Activated CD4-positive, alpha-beta T cell treated with anti-CD3 and anti-CD28 coated beads, Interleukin-2, amount 10 ng/mL, durations not matched to agents 24 days and 14 days (primary cell): ENCODE measurements at regions not wholly inside any gene's neighbourhood (a gene's known extent, or its start where the extent isn't known, plus 50 kb on each side); places are given as distances from the start of the nearest gene placed in this dataset.
"Not testable (repeated sequence)": the region's sequence is repeated elsewhere in the genome, so short reads cannot be mapped to it uniquely, and the experiment has no call there.

ENCODE experiments used
- DNase-seq: peaks from one replicate; pipeline ENCODE4 v3.0.0; 2022
- H3K27ac Mint-ChIP-seq: one replicate; pipeline ENCODE4 v1.8.0; 2022; ENCODE audit warnings: mild to moderate bottlenecking, mixed read lengths
- H3K27me3 Mint-ChIP-seq: one replicate; pipeline ENCODE4 v1.8.0; 2022; ENCODE audit warnings: mixed read lengths
- H3K36me3 Mint-ChIP-seq: one replicate; pipeline ENCODE4 v1.8.0; 2022; ENCODE audit warnings: low read depth, mild to moderate bottlenecking, mixed read lengths
- H3K4me1 Mint-ChIP-seq: one replicate; pipeline ENCODE4 v1.8.0; 2021; ENCODE audit warnings: mixed read lengths
- H3K4me3 Mint-ChIP-seq: one replicate; pipeline ENCODE4 v1.8.0; 2022; ENCODE audit warnings: mild to moderate bottlenecking, moderate library complexity, mixed read lengths
- H3K9me3 Mint-ChIP-seq: one replicate; pipeline ENCODE4 v1.8.0; 2021; ENCODE audit warnings: mixed read lengths
- intact Hi-C: fragments of 100-400 bp; cut with micrococcal nuclease; formaldehyde crosslinking; loops from one replicate; pipeline ENCODE4 v1.15.1; 2023

- H3K27ac Mint-ChIP-seq: no peak overlapping the region
- H3K27me3 Mint-ChIP-seq: no peaks in the 10 kb centered on the region
- DNase-seq: no peak
- intact Hi-C loops: no loop called here
- no peak overlapping the region for H3K4me3 Mint-ChIP-seq
- H3K36me3 Mint-ChIP-seq: no peaks in the 10 kb centered on the region
- peaks cover 9% of the 10 kb centered on the region for H3K9me3 Mint-ChIP-seq
- H3K4me1 Mint-ChIP-seq: no peaks in the 10 kb centered on the region
Observed at GRCh38 chr3:79953591-79954101, 185.8 kb upstream of the ROBO1 start.

GRCh38 chr3:79951426-79951825, 183.6 kb upstream of the ROBO1 start:
- H3K27ac Mint-ChIP-seq, DNase-seq, H3K4me1 Mint-ChIP-seq, intact Hi-C loops, H3K36me3 Mint-ChIP-seq, H3K27me3 Mint-ChIP-seq, H3K4me3 Mint-ChIP-seq, H3K9me3 Mint-ChIP-seq: not testable (repeated sequence)

DNA sequence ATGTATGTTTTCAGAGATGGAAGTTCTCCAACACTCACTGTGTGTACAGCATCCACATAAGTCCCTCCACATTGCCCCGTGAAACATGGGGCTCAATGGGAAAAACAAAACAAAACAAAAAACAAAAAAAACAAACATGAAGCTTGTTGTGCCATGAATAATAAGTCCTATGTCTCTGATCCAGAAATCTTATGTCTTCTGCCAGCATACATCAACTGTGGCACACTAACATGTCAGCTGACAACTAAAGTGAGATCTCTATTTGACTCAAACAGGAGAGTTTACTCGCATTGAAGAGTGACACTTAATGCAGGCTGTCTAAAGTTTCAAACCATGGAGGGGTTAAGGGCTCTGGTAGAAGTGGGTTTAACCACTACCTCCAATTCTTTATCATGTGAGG, 180.2 kb upstream of the ROBO1 start:
- intact Hi-C loops: no loop called here
- Mint-ChIP-seq H3K36me3 (no peaks in the 10 kb centered on the region), H3K4me3 (no peak overlapping the region), H3K27ac (no peak overlapping the region), H3K9me3 (peaks cover 3% of the 10 kb centered on the region), H3K4me1 (no peaks in the 10 kb centered on the region), H3K27me3 (no peaks in the 10 kb centered on the region)
- DNase-seq: no peak

DNA sequence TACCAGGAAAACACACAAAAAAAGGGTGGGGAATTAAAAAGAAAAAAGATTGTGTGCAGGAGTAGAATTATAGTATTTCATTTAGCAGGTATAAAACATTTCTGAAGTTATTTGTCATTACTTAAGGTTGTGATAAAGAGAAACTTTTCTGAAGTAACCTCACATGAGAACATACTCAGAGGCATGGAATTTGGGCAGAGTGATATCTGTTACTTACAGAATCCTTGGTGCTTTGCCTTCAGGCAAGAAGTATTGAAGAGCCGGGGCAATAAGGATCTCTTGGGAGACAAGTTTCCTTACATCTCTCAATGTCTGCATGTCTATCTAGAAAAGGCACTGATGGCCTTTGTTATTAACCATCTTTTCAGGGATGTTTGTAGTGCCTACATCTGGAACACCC, 179.7 kb upstream of the ROBO1 start:
- intact Hi-C loops: no loop called here
- Mint-ChIP-seq H3K27me3 (no peaks in the 10 kb centered on the region), H3K4me3 (no peak overlapping the region), H3K27ac (no peak overlapping the region), H3K9me3 (peaks cover 3% of the 10 kb centered on the region), H3K36me3 (no peaks in the 10 kb centered on the region), H3K4me1 (no peaks in the 10 kb centered on the region)
- no peak for DNase-seq

DNA sequence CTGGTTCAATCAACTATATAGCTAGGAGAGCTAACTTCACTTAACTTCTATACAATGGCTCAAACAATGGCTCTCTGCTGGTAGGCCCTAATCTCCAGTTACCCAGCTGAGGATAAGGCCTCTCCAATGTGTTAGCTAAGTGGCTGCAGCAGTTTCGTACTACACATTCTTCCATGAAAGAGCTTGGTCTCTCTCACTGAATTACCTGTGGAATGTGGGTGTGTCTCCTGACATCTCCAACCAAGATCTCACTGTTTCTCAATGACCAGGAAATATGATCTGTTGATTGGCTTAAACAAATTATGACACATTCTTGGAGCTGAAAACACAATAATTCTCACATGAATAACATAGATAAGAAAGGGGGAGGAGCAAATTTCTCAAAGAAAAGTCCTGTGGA, 169.8 kb upstream of the ROBO1 start:
- Mint-ChIP-seq H3K27me3 (no peaks in the 10 kb centered on the region), H3K27ac (no peak overlapping the region), H3K9me3 (no peaks in the 10 kb centered on the region), H3K4me3 (no peak overlapping the region), H3K4me1 (no peaks in the 10 kb centered on the region), H3K36me3 (no peaks in the 10 kb centered on the region)
- intact Hi-C loops: no loop called here
- DNase-seq: no peak

DNA sequence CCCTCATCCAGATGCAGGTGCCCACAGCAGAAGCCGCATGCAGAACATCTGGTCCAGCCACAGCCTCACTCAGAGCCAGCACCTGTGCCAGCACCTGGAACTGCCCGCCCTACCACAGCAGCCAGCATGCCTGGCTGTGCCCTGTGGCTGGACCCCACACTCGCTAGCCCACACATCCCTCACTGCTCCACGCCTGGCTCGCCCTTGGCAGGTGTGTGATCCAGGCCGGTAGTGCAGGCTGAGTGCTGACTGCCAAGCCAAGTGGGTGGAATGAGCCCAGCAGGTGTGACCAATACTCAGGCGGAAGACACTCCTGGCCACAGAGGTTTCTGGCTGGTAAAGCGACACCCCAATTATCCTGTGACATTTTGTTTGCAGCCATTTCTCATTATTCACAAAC, 162.4 kb upstream of the ROBO1 start:
- H3K27me3 Mint-ChIP-seq: no peaks in the 10 kb centered on the region
- no peaks in the 10 kb centered on the region for H3K36me3 Mint-ChIP-seq
- intact Hi-C loops: no loop called here
- no peak for DNase-seq
- no peak overlapping the region for H3K4me3 Mint-ChIP-seq
- H3K27ac Mint-ChIP-seq: no peak overlapping the region
- no peaks in the 10 kb centered on the region for H3K4me1 Mint-ChIP-seq
- H3K9me3 Mint-ChIP-seq: no peaks in the 10 kb centered on the region

GRCh38 chr3:79928687-79929408, 161.1 kb upstream of the ROBO1 start:
- Mint-ChIP-seq H3K9me3 (no peaks in the 10 kb centered on the region), H3K27me3 (no peaks in the 10 kb centered on the region), H3K4me1 (no peaks in the 10 kb centered on the region), H3K36me3 (no peaks in the 10 kb centered on the region), H3K4me3 (no peak overlapping the region), H3K27ac (no peak overlapping the region)
- DNase-seq: no peak
- intact Hi-C loops: no loop called here

DNA sequence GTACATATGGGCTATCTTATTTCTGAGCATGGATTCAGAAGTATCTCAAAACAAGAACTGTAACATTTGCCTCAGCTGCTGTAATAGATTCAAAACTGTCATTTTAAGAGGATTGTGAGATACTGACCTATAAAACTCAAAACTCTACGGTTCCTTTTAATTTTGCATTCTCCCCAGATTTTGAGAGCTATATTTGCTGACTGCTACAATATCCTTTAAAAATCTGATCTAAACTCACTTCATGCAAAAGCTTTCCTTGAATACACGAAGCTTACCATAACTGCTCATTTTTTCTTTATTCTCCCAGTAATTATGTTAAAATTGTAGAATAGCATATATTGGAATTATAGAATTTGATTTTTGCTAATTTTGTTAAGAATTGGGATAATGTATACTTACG, 158.7 kb upstream of the ROBO1 start:
- Mint-ChIP-seq H3K4me1 (no peaks in the 10 kb centered on the region), H3K36me3 (no peaks in the 10 kb centered on the region), H3K9me3 (no peaks in the 10 kb centered on the region), H3K27me3 (no peaks in the 10 kb centered on the region), H3K27ac (no peak overlapping the region), H3K4me3 (no peak overlapping the region)
- intact Hi-C loops: no loop called here
- DNase-seq: no peak

DNA sequence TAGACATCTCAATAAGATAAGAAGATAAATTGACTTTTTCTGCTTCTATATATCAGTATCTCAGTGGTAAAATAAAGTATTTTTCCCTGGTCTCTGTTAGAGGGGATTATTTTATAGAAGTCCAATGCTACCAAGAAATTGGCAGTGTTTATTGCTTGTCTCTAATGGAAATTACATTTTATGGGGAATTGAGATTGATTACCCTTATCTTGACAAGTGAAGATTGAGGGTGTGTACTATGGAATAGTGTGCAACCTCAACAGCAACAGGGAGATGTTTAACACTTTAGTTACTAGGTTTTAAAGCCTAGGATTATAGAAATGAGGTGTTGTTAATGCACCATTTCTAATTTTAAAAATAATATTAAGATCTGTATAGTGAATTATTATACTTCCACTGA, 154.8 kb upstream of the ROBO1 start:
- H3K36me3 Mint-ChIP-seq: no peaks in the 10 kb centered on the region
- no peak overlapping the region for H3K27ac Mint-ChIP-seq
- no peaks in the 10 kb centered on the region for H3K4me1 Mint-ChIP-seq
- H3K9me3 Mint-ChIP-seq: no peaks in the 10 kb centered on the region
- no peak for DNase-seq
- no peak overlapping the region for H3K4me3 Mint-ChIP-seq
- no peaks in the 10 kb centered on the region for H3K27me3 Mint-ChIP-seq
- intact Hi-C loops: no loop called here

DNA sequence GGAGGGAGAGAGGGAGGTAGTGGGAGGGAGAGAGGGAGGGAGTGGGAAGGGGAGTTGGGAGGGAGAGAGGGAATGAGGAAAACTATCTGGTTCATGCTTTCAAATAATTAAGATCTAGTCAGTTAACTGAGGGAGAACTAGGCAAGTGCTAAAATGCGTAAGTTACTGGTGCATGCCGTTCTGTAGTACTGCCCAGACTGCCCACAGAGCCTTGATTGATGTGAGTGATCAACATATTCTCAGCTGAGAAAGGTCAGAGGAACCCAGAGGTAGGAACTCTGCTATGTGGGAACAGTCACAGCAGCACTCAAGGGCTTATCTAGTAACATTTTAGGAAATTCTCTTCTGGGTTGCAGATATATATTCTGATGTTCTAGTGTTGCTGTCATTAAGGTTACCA, 149.8 kb upstream of the ROBO1 start:
- no peak for DNase-seq
- Mint-ChIP-seq H3K36me3 (no peaks in the 10 kb centered on the region), H3K4me1 (no peaks in the 10 kb centered on the region), H3K4me3 (no peak overlapping the region), H3K9me3 (peaks cover 4% of the 10 kb centered on the region), H3K27me3 (no peaks in the 10 kb centered on the region), H3K27ac (no peak overlapping the region)
- intact Hi-C loops: no loop called here

DNA sequence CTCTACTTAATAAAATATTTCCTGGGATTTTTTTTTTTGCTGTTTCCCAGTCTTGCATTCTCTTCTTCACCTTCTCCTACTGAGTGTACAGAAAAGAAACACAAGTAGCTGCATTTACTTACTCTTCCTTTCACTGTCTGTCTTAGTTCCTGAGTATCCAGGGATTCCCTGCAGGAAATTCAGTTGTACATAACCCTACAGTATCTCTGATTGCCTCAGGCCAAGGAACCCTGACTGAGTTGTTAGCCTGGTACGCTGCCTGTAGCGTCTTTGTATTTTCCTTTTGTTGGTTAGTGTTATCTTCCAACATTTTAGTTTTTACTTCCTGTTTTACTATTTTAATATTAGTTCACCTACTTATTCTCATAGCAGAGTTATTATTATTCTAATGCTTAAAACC, 142.5 kb upstream of the ROBO1 start:
- DNase-seq: no peak
- intact Hi-C loops: no loop called here

GRCh38 chr3:79906106-79906505, 138.3 kb upstream of the ROBO1 start:
- Mint-ChIP-seq H3K4me1 (no peaks in the 10 kb centered on the region), H3K27me3 (no peaks in the 10 kb centered on the region), H3K9me3 (peaks cover 3% of the 10 kb centered on the region), H3K4me3 (no peak overlapping the region), H3K36me3 (no peaks in the 10 kb centered on the region), H3K27ac (no peak overlapping the region)
- intact Hi-C loops: no loop called here
- no peak for DNase-seq

More for the DNA sequence above, 142.5 kb upstream of the ROBO1 start:
- Mint-ChIP-seq H3K9me3 (peaks cover under 1% of the 10 kb centered on the region), H3K27ac (no peak overlapping the region), H3K4me3 (no peak overlapping the region), H3K4me1 (no peaks in the 10 kb centered on the region), H3K27me3 (no peaks in the 10 kb centered on the region), H3K36me3 (no peaks in the 10 kb centered on the region)

DNA sequence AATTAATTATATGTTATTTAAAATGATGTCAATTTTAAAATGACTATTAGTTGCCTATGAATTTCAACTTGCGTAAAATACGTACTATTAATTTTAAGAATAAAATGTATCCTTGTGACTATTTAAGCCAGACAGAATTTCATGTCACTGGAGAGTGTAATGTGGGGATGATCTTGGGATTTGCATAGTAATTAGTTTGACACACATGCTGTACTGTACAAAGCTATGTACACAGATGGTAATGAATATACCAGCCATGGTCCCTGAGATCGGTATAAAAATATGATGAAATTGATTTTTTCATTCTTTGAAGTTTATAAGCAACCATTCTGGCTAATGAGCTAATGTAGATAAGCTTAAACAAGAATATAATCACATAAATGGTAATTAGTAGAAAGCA, 134.4 kb upstream of the ROBO1 start:
- Mint-ChIP-seq H3K27me3 (no peaks in the 10 kb centered on the region), H3K4me3 (no peak overlapping the region), H3K36me3 (no peaks in the 10 kb centered on the region), H3K4me1 (no peaks in the 10 kb centered on the region), H3K9me3 (peaks cover 3% of the 10 kb centered on the region), H3K27ac (no peak overlapping the region)
- no peak for DNase-seq
- intact Hi-C loops: no loop called here

GRCh38 chr3:79898907-79899306, 131.1 kb upstream of the ROBO1 start:
- H3K27ac Mint-ChIP-seq: no peak overlapping the region
- H3K4me1 Mint-ChIP-seq: no peaks in the 10 kb centered on the region
- H3K9me3 Mint-ChIP-seq: no peaks in the 10 kb centered on the region
- H3K36me3 Mint-ChIP-seq: no peaks in the 10 kb centered on the region
- intact Hi-C loops: no loop called here
- no peaks in the 10 kb centered on the region for H3K27me3 Mint-ChIP-seq
- no peak overlapping the region for H3K4me3 Mint-ChIP-seq
- no peak for DNase-seq

GRCh38 chr3:79896086-79896485, 128.3 kb upstream of the ROBO1 start:
- H3K27me3 Mint-ChIP-seq: no peaks in the 10 kb centered on the region
- H3K36me3 Mint-ChIP-seq: no peaks in the 10 kb centered on the region
- no peaks in the 10 kb centered on the region for H3K4me1 Mint-ChIP-seq
- H3K27ac Mint-ChIP-seq: no peak overlapping the region
- DNase-seq: no peak
- no peaks in the 10 kb centered on the region for H3K9me3 Mint-ChIP-seq
- no peak overlapping the region for H3K4me3 Mint-ChIP-seq
- intact Hi-C loops: no loop called here
